H1 (cell line): ENCODE measurements at regions not wholly inside any gene's neighbourhood (a gene's known extent, or its start where the extent isn't known, plus 50 kb on each side); places are given as distances from the start of the nearest gene placed in this dataset.

Experiments used
- CTCF ChIA-PET: fragments of 300-600 bp; sonication (Branson Sonifier 250); formaldehyde crosslinking; loops from one replicate; lab custom pipeline; 2021; ENCODE audit not compliant: partially characterized antibody; lab: Charles Lee
- POLR2A ChIA-PET: fragments of 300-600 bp; sonication (Branson Sonifier 250); formaldehyde crosslinking; loops from one replicate; lab custom pipeline; 2021; ENCODE audit warnings: inconsistent platforms; ENCODE audit not compliant: partially characterized antibody; lab: Charles Lee
- DNase-seq, 2 experiments: peaks; one replicate each; pipeline versions ENCODE4 v3.0.0 to v3.0.0-alpha.2; 2010 to 2022; ENCODE audit warnings: low spot score in 2 of 2, low read depth in 1 of 2, mixed read lengths in 1 of 2
- FAIRE-seq: peaks from 2 replicates; lab custom pipeline; 2011; peaks lifted over from hg19 to GRCh38; lab: Jason Lieb, UNC
- H2AFZ ChIP-seq: 2 replicates; pipeline ENCODE4 v1.8.1; 2012; ENCODE audit warnings: low read length, inconsistent platforms
- H2AK5ac ChIP-seq: 2 replicates; pipeline ENCODE4 v1.6.1; 2013; ENCODE audit warnings: low read depth, low read length
- H2BK120ac ChIP-seq: replicated peaks from 2 replicates; pipeline ENCODE3; 2013; ENCODE audit warnings: low read depth, low read length, inconsistent platforms
- H2BK12ac ChIP-seq: 2 replicates; pipeline ENCODE4 v1.6.1; 2013; ENCODE audit warnings: low read depth, low read length
- H2BK15ac ChIP-seq: 2 replicates; pipeline ENCODE4 v1.6.1; 2013; ENCODE audit warnings: low read length
- H2BK20ac ChIP-seq: 2 replicates; pipeline ENCODE4 v1.6.1; 2013; ENCODE audit warnings: low read length
- H2BK5ac ChIP-seq: 2 replicates; pipeline ENCODE4 v1.6.1; 2013; ENCODE audit warnings: low read depth, low read length
- H3K14ac ChIP-seq: 2 replicates; pipeline ENCODE4 v1.6.1; 2013; ENCODE audit warnings: inconsistent platforms; ENCODE audit not compliant: insufficient read length
- H3K18ac ChIP-seq: 2 replicates; pipeline ENCODE4 v1.6.1; 2013; ENCODE audit warnings: low read length; ENCODE audit errors: extremely low read depth
- H3K23ac ChIP-seq: 2 replicates; pipeline ENCODE4 v1.6.1; 2013; ENCODE audit warnings: inconsistent platforms; ENCODE audit not compliant: insufficient read length
- H3K23me2 ChIP-seq: 2 replicates; pipeline ENCODE4 v1.6.1; 2013; ENCODE audit warnings: low read depth, low read length
- H3K27ac ChIP-seq: 2 replicates; pipeline ENCODE4 v1.6.1; 2011; ENCODE audit warnings: low read depth, low read length, inconsistent platforms
- H3K27me3 ChIP-seq, 4 experiments: replicated peaks in 1 of 4; 1 replicate in 1 of 4; 2 replicates in 3 of 4; pipeline versions ENCODE4 v1.6.1 to v1.8.1; 2011 to 2013; ENCODE audit warnings: low read length in 3 of 4, mild to moderate bottlenecking in 3 of 4, inconsistent platforms in 2 of 4, mixed read lengths in 2 of 4, moderate library complexity in 1 of 4; ENCODE audit not compliant: control insufficient read depth in 3 of 4, insufficient read depth in 3 of 4; ENCODE audit errors: extremely low read depth in 1 of 4
- H3K36me3 ChIP-seq, 4 experiments: 2 replicates each; pipeline versions ENCODE4 v1.6.1 to v1.8.1; 2011 to 2013; ENCODE audit warnings: mild to moderate bottlenecking in 4 of 4, low read length in 3 of 4, moderate library complexity in 2 of 4, control low read depth in 1 of 4, inconsistent platforms in 1 of 4; ENCODE audit not compliant: insufficient read depth in 4 of 4, control insufficient read depth in 2 of 4
- H3K4ac ChIP-seq: replicated peaks from 2 replicates; pipeline ENCODE3; 2013; ENCODE audit warnings: low read length, low read depth, mixed read lengths, inconsistent platforms; ENCODE audit not compliant: insufficient read length
- H3K4me1 ChIP-seq, 4 experiments: replicated peaks in 1 of 4; 1 replicate in 1 of 4; 2 replicates in 3 of 4; pipeline versions ENCODE4 v1.6.1 to v1.8.1; 2011 to 2013; ENCODE audit warnings: low read length in 3 of 4, inconsistent platforms in 2 of 4, mixed read lengths in 1 of 4; ENCODE audit not compliant: insufficient read depth in 4 of 4, control insufficient read depth in 3 of 4
- H3K4me2 ChIP-seq, 2 experiments: 2 replicates each; pipeline versions ENCODE4 v1.6.1 to v1.8.1; 2011 to 2013; ENCODE audit warnings: low read depth in 2 of 2, low read length in 2 of 2, control low read depth in 1 of 2, inconsistent platforms in 1 of 2, mild to moderate bottlenecking in 1 of 2; ENCODE audit not compliant: insufficient read depth in 1 of 2
- H3K4me3 ChIP-seq, 4 experiments: fragments of 200-600, 300-600 bp in 1 of 4; sonication (generic), shearing (Covaris generic), sonication (Bioruptor Twin) in 1 of 4; 2 replicates each; pipeline versions ENCODE4 v1.5.1 to v1.8.1; 2011 to 2016; ENCODE audit warnings: low read length in 4 of 4, low read depth in 3 of 4, control low read depth in 2 of 4, inconsistent platforms in 2 of 4, mild to moderate bottlenecking in 2 of 4, mixed read lengths in 1 of 4, moderate library complexity in 1 of 4; ENCODE audit not compliant: insufficient read depth in 2 of 4; ENCODE audit errors: extremely low read depth in 1 of 4
- H3K56ac ChIP-seq: replicated peaks from 2 replicates; pipeline ENCODE3; 2013; ENCODE audit warnings: low read depth, mild to moderate bottlenecking, mixed read lengths, low read length, inconsistent platforms; ENCODE audit not compliant: insufficient read length
- H3K79me1 ChIP-seq: 2 replicates; pipeline ENCODE4 v1.6.1; 2013; ENCODE audit warnings: low read depth, low read length, control low read depth
- H3K79me2 ChIP-seq, 2 experiments: 2 replicates each; pipeline versions ENCODE4 v1.6.1 to v1.8.1; 2012 to 2013; ENCODE audit warnings: low read length in 2 of 2, mild to moderate bottlenecking in 2 of 2, inconsistent platforms in 1 of 2; ENCODE audit not compliant: insufficient read depth in 2 of 2, control insufficient read depth in 1 of 2
- H3K9ac ChIP-seq, 4 experiments: replicated peaks in 1 of 4; 1 replicate in 1 of 4; 2 replicates in 3 of 4; pipeline versions ENCODE4 v1.6.1 to v1.8.1; 2011 to 2013; ENCODE audit warnings: low read depth in 3 of 4, low read length in 3 of 4, control low read depth in 2 of 4, mild to moderate bottlenecking in 2 of 4, moderate library complexity in 2 of 4, inconsistent platforms in 1 of 4; ENCODE audit errors: extremely low read depth in 1 of 4
- H3K9me3 ChIP-seq, 2 experiments: 2 replicates each; pipeline versions ENCODE4 v1.6.1 to v1.8.1; 2012 to 2013; ENCODE audit warnings: mild to moderate bottlenecking in 2 of 2, moderate library complexity in 2 of 2, control low read depth in 1 of 2, inconsistent platforms in 1 of 2, low read depth in 1 of 2, low read length in 1 of 2, mixed read lengths in 1 of 2; ENCODE audit not compliant: insufficient read depth in 2 of 2
- H4K20me1 ChIP-seq, 2 experiments: replicated peaks in 1 of 2; 2 replicates each; pipeline versions ENCODE3 to v1.8.1; 2011 to 2013; ENCODE audit warnings: inconsistent platforms in 2 of 2, low read length in 2 of 2, mild to moderate bottlenecking in 1 of 2; ENCODE audit not compliant: insufficient read depth in 2 of 2, control insufficient read depth in 1 of 2
- H4K5ac ChIP-seq: 2 replicates; pipeline ENCODE4 v1.6.1; 2013; ENCODE audit warnings: low read length, low read depth, mixed read lengths, inconsistent platforms; ENCODE audit not compliant: insufficient read length
- H4K8ac ChIP-seq: 2 replicates; pipeline ENCODE4 v1.8.0; 2013; ENCODE audit warnings: mild to moderate bottlenecking, moderate library complexity, low read length, inconsistent platforms; ENCODE audit not compliant: insufficient read depth; ENCODE audit errors: extremely low read depth
- H4K91ac ChIP-seq: replicated peaks from 2 replicates; pipeline ENCODE3; 2013; ENCODE audit warnings: low read length, mixed read lengths, inconsistent platforms; ENCODE audit not compliant: insufficient read length
- ATF3 ChIP-seq: IDR thresholded peaks from 2 replicates; pipeline ENCODE4 v1.6.1; 2011; ENCODE audit warnings: low read depth, mild to moderate bottlenecking, low read length; ENCODE audit not compliant: insufficient read depth
- CEBPB ChIP-seq: IDR thresholded peaks from 2 replicates; pipeline ENCODE4 v1.6.1; 2012; ENCODE audit warnings: low read depth, low read length
- FOSL1 ChIP-seq: IDR thresholded peaks from 2 replicates; pipeline ENCODE4 v1.6.1; 2011; ENCODE audit warnings: mild to moderate bottlenecking, low read depth, low read length, moderate library complexity; ENCODE audit not compliant: insufficient read depth
- POLR2A ChIP-seq, 2 experiments: IDR thresholded peaks; 1 replicate in 1 of 2; 2 replicates in 1 of 2; pipeline ENCODE4 v1.6.1; 2011; ENCODE audit warnings: low read depth in 2 of 2, low read length in 2 of 2, mild to moderate bottlenecking in 2 of 2; ENCODE audit errors: control extremely low read depth in 1 of 2
- SP2 ChIP-seq: IDR thresholded peaks from 2 replicates; pipeline ENCODE4 v1.6.1; 2012; ENCODE audit warnings: mild to moderate bottlenecking, low read length, inconsistent platforms
- TAF1 ChIP-seq: IDR thresholded peaks from 2 replicates; pipeline ENCODE4 v1.6.1; 2011; ENCODE audit warnings: mild to moderate bottlenecking, low read depth, low read length
- WGBS, 2 experiments: shearing (Covaris generic) in 1 of 2; methylation state at CpG; one replicate each; pipeline versions ENCODE4 v1.1.6 to v1.1.7; 2013 to 2015; ENCODE audit warnings: low lambda C conversion rate in 2 of 2, mixed read lengths in 2 of 2, inconsistent platforms in 1 of 2, low coverage in 1 of 2, missing lambda C conversion rate in 1 of 2; ENCODE audit not compliant: insufficient replicate concordance in 2 of 2, insufficient coverage in 1 of 2, insufficient read length in 1 of 2; ENCODE audit errors: extremely low coverage in 1 of 2, missing lambda C conversion rate in 1 of 2; 5-methylcytosine and 5-hydroxymethylcytosine counted together

- no peaks in the 10 kb centered on the region for H4K20me1 ChIP-seq
- POLR2A ChIA-PET = no interaction called here
- H3K23me2 ChIP-seq = no peaks in the 10 kb centered on the region
- no peak overlapping the region for H3K27ac ChIP-seq
- H2AK5ac ChIP-seq = no peak overlapping the region
- no peaks in the 10 kb centered on the region for H3K9me3 ChIP-seq
- H3K36me3 ChIP-seq = no peaks in the 10 kb centered on the region
- no peak overlapping the region for H2BK120ac ChIP-seq
- H2AFZ ChIP-seq = no peak overlapping the region
- H3K4me3 ChIP-seq = no peak overlapping the region
- DNase-seq = no peak
- no peak overlapping the region for H2BK20ac ChIP-seq
- H3K23ac ChIP-seq = no peak overlapping the region
- no peak overlapping the region for H2BK15ac ChIP-seq
- no peak overlapping the region for H3K4me2 ChIP-seq
- no peak overlapping the region for H3K18ac ChIP-seq
- no peak overlapping the region for H3K14ac ChIP-seq
- H4K5ac ChIP-seq = no peak overlapping the region
- no peaks in the 10 kb centered on the region for H3K79me1 ChIP-seq
- H2BK12ac ChIP-seq = no peak overlapping the region
- no peak for TF ChIP-seq CEBPB
- TF ChIP-seq FOSL1 = no peak
- no peak for TF ChIP-seq TAF1
- no peak for TF ChIP-seq SP2
- TF ChIP-seq ATF3 = no peak
- no peak for TF ChIP-seq POLR2A (IDR thresholded peaks at IDR 0.05; ENCODE audit: control extremely low read depth in 1 of 2, low read depth in 2 of 2, low read length in 2 of 2)
- no peaks in the 10 kb centered on the region for H3K27me3 ChIP-seq
- H4K8ac ChIP-seq = no peak overlapping the region
- H3K56ac ChIP-seq = no peak overlapping the region
- CTCF ChIA-PET = interaction anchor here (0.6 to 1.6 kb wide), 4 partner anchors 11 to 44 kb away, joined by 3 to 4 read pairs (median 3); no protein-coding TSS in a partner anchor
- H3K9ac ChIP-seq = no peak overlapping the region
- H3K79me2 ChIP-seq = no peaks in the 10 kb centered on the region
- H3K4ac ChIP-seq = no peak overlapping the region
- no peaks in the 10 kb centered on the region for H3K4me1 ChIP-seq
- WGBS, 2 experiments = 90% methylated on average over 1 of the region's 1 CpG; no CpG with 5 or more reads in 1 of the 2 experiments
- no peak for FAIRE-seq
- H2BK5ac ChIP-seq = no peak overlapping the region
- H4K91ac ChIP-seq = no peak overlapping the region
Measured at GRCh38 chr15:53246404-53246803, 456.3 kb upstream of the ONECUT1 start.
